H1 (cell line): ENCODE measurements at regions not wholly inside any gene's neighbourhood (a gene's known extent, or its start where the extent isn't known, plus 50 kb on each side); places are given as distances from the start of the nearest gene placed in this dataset.

Experiments
- CTCF ChIA-PET: fragments of 300-600 bp; sonication (Branson Sonifier 250); formaldehyde crosslinking; loops from one replicate; lab custom pipeline; 2021; ENCODE audit not compliant: partially characterized antibody; lab: Charles Lee
- POLR2A ChIA-PET: fragments of 300-600 bp; sonication (Branson Sonifier 250); formaldehyde crosslinking; loops from one replicate; lab custom pipeline; 2021; ENCODE audit warnings: inconsistent platforms; ENCODE audit not compliant: partially characterized antibody; lab: Charles Lee
- DNase-seq, 2 experiments: peaks; one replicate each; pipeline versions ENCODE4 v3.0.0 to v3.0.0-alpha.2; 2010 to 2022; ENCODE audit warnings: low spot score in 2 of 2, low read depth in 1 of 2, mixed read lengths in 1 of 2
- FAIRE-seq: peaks from 2 replicates; lab custom pipeline; 2011; peaks lifted over from hg19 to GRCh38; lab: Jason Lieb, UNC
- H2AFZ ChIP-seq: 2 replicates; pipeline ENCODE4 v1.8.1; 2012; ENCODE audit warnings: low read length, inconsistent platforms
- H2AK5ac ChIP-seq: 2 replicates; pipeline ENCODE4 v1.6.1; 2013; ENCODE audit warnings: low read depth, low read length
- H2BK120ac ChIP-seq: replicated peaks from 2 replicates; pipeline ENCODE3; 2013; ENCODE audit warnings: low read depth, low read length, inconsistent platforms
- H2BK12ac ChIP-seq: 2 replicates; pipeline ENCODE4 v1.6.1; 2013; ENCODE audit warnings: low read depth, low read length
- H2BK15ac ChIP-seq: 2 replicates; pipeline ENCODE4 v1.6.1; 2013; ENCODE audit warnings: low read length
- H2BK20ac ChIP-seq: 2 replicates; pipeline ENCODE4 v1.6.1; 2013; ENCODE audit warnings: low read length
- H2BK5ac ChIP-seq: 2 replicates; pipeline ENCODE4 v1.6.1; 2013; ENCODE audit warnings: low read depth, low read length
- H3K14ac ChIP-seq: 2 replicates; pipeline ENCODE4 v1.6.1; 2013; ENCODE audit warnings: inconsistent platforms; ENCODE audit not compliant: insufficient read length
- H3K18ac ChIP-seq: 2 replicates; pipeline ENCODE4 v1.6.1; 2013; ENCODE audit warnings: low read length; ENCODE audit errors: extremely low read depth
- H3K23ac ChIP-seq: 2 replicates; pipeline ENCODE4 v1.6.1; 2013; ENCODE audit warnings: inconsistent platforms; ENCODE audit not compliant: insufficient read length
- H3K23me2 ChIP-seq: 2 replicates; pipeline ENCODE4 v1.6.1; 2013; ENCODE audit warnings: low read depth, low read length
- H3K27ac ChIP-seq: 2 replicates; pipeline ENCODE4 v1.6.1; 2011; ENCODE audit warnings: low read depth, low read length, inconsistent platforms
- H3K27me3 ChIP-seq, 4 experiments: replicated peaks in 1 of 4; 1 replicate in 1 of 4; 2 replicates in 3 of 4; pipeline versions ENCODE4 v1.6.1 to v1.8.1; 2011 to 2013; ENCODE audit warnings: low read length in 3 of 4, mild to moderate bottlenecking in 3 of 4, inconsistent platforms in 2 of 4, mixed read lengths in 2 of 4, moderate library complexity in 1 of 4; ENCODE audit not compliant: control insufficient read depth in 3 of 4, insufficient read depth in 3 of 4; ENCODE audit errors: extremely low read depth in 1 of 4
- H3K36me3 ChIP-seq, 4 experiments: 2 replicates each; pipeline versions ENCODE4 v1.6.1 to v1.8.1; 2011 to 2013; ENCODE audit warnings: mild to moderate bottlenecking in 4 of 4, low read length in 3 of 4, moderate library complexity in 2 of 4, control low read depth in 1 of 4, inconsistent platforms in 1 of 4; ENCODE audit not compliant: insufficient read depth in 4 of 4, control insufficient read depth in 2 of 4
- H3K4ac ChIP-seq: replicated peaks from 2 replicates; pipeline ENCODE3; 2013; ENCODE audit warnings: low read length, low read depth, mixed read lengths, inconsistent platforms; ENCODE audit not compliant: insufficient read length
- H3K4me1 ChIP-seq, 4 experiments: replicated peaks in 1 of 4; 1 replicate in 1 of 4; 2 replicates in 3 of 4; pipeline versions ENCODE4 v1.6.1 to v1.8.1; 2011 to 2013; ENCODE audit warnings: low read length in 3 of 4, inconsistent platforms in 2 of 4, mixed read lengths in 1 of 4; ENCODE audit not compliant: insufficient read depth in 4 of 4, control insufficient read depth in 3 of 4
- H3K4me2 ChIP-seq, 2 experiments: 2 replicates each; pipeline versions ENCODE4 v1.6.1 to v1.8.1; 2011 to 2013; ENCODE audit warnings: low read depth in 2 of 2, low read length in 2 of 2, control low read depth in 1 of 2, inconsistent platforms in 1 of 2, mild to moderate bottlenecking in 1 of 2; ENCODE audit not compliant: insufficient read depth in 1 of 2
- H3K4me3 ChIP-seq, 4 experiments: fragments of 200-600, 300-600 bp in 1 of 4; sonication (generic), shearing (Covaris generic), sonication (Bioruptor Twin) in 1 of 4; 2 replicates each; pipeline versions ENCODE4 v1.5.1 to v1.8.1; 2011 to 2016; ENCODE audit warnings: low read length in 4 of 4, low read depth in 3 of 4, control low read depth in 2 of 4, inconsistent platforms in 2 of 4, mild to moderate bottlenecking in 2 of 4, mixed read lengths in 1 of 4, moderate library complexity in 1 of 4; ENCODE audit not compliant: insufficient read depth in 2 of 4; ENCODE audit errors: extremely low read depth in 1 of 4
- H3K56ac ChIP-seq: replicated peaks from 2 replicates; pipeline ENCODE3; 2013; ENCODE audit warnings: low read depth, mild to moderate bottlenecking, mixed read lengths, low read length, inconsistent platforms; ENCODE audit not compliant: insufficient read length
- H3K79me1 ChIP-seq: 2 replicates; pipeline ENCODE4 v1.6.1; 2013; ENCODE audit warnings: low read depth, low read length, control low read depth
- H3K79me2 ChIP-seq, 2 experiments: 2 replicates each; pipeline versions ENCODE4 v1.6.1 to v1.8.1; 2012 to 2013; ENCODE audit warnings: low read length in 2 of 2, mild to moderate bottlenecking in 2 of 2, inconsistent platforms in 1 of 2; ENCODE audit not compliant: insufficient read depth in 2 of 2, control insufficient read depth in 1 of 2
- H3K9ac ChIP-seq, 4 experiments: replicated peaks in 1 of 4; 1 replicate in 1 of 4; 2 replicates in 3 of 4; pipeline versions ENCODE4 v1.6.1 to v1.8.1; 2011 to 2013; ENCODE audit warnings: low read depth in 3 of 4, low read length in 3 of 4, control low read depth in 2 of 4, mild to moderate bottlenecking in 2 of 4, moderate library complexity in 2 of 4, inconsistent platforms in 1 of 4; ENCODE audit errors: extremely low read depth in 1 of 4
- H3K9me3 ChIP-seq, 2 experiments: 2 replicates each; pipeline versions ENCODE4 v1.6.1 to v1.8.1; 2012 to 2013; ENCODE audit warnings: mild to moderate bottlenecking in 2 of 2, moderate library complexity in 2 of 2, control low read depth in 1 of 2, inconsistent platforms in 1 of 2, low read depth in 1 of 2, low read length in 1 of 2, mixed read lengths in 1 of 2; ENCODE audit not compliant: insufficient read depth in 2 of 2
- H4K20me1 ChIP-seq, 2 experiments: replicated peaks in 1 of 2; 2 replicates each; pipeline versions ENCODE3 to v1.8.1; 2011 to 2013; ENCODE audit warnings: inconsistent platforms in 2 of 2, low read length in 2 of 2, mild to moderate bottlenecking in 1 of 2; ENCODE audit not compliant: insufficient read depth in 2 of 2, control insufficient read depth in 1 of 2
- H4K5ac ChIP-seq: 2 replicates; pipeline ENCODE4 v1.6.1; 2013; ENCODE audit warnings: low read length, low read depth, mixed read lengths, inconsistent platforms; ENCODE audit not compliant: insufficient read length
- H4K8ac ChIP-seq: 2 replicates; pipeline ENCODE4 v1.8.0; 2013; ENCODE audit warnings: mild to moderate bottlenecking, moderate library complexity, low read length, inconsistent platforms; ENCODE audit not compliant: insufficient read depth; ENCODE audit errors: extremely low read depth
- H4K91ac ChIP-seq: replicated peaks from 2 replicates; pipeline ENCODE3; 2013; ENCODE audit warnings: low read length, mixed read lengths, inconsistent platforms; ENCODE audit not compliant: insufficient read length
- ASH2L ChIP-seq: fragments of 200-600, 300-600 bp; sonication (generic); IDR thresholded peaks from one replicate; pipeline ENCODE4 v1.7.1; 2017; ENCODE audit warnings: low read length
- CREB1 ChIP-seq: IDR thresholded peaks from 2 replicates; pipeline ENCODE4 v1.6.1; 2012; ENCODE audit warnings: inconsistent platforms
- HDAC2 ChIP-seq, 2 experiments: fragments of 300-600 bp in 1 of 2; sonication (generic) in 1 of 2; IDR thresholded peaks; 2 replicates each; pipeline ENCODE4 v1.6.1; 2011 to 2012; ENCODE audit warnings: low read depth in 2 of 2, low read length in 2 of 2, mild to moderate bottlenecking in 2 of 2, moderate library complexity in 2 of 2, borderline replicate concordance in 1 of 2, inconsistent platforms in 1 of 2
- RFX5 ChIP-seq: IDR thresholded peaks from 2 replicates; pipeline ENCODE4 v1.6.1; 2011; ENCODE audit warnings: low read depth, low read length, improper control_type of control experiment, borderline replicate concordance
- WGBS, 2 experiments: shearing (Covaris generic) in 1 of 2; methylation state at CpG; one replicate each; pipeline versions ENCODE4 v1.1.6 to v1.1.7; 2013 to 2015; ENCODE audit warnings: low lambda C conversion rate in 2 of 2, mixed read lengths in 2 of 2, inconsistent platforms in 1 of 2, low coverage in 1 of 2, missing lambda C conversion rate in 1 of 2; ENCODE audit not compliant: insufficient replicate concordance in 2 of 2, insufficient coverage in 1 of 2, insufficient read length in 1 of 2; ENCODE audit errors: extremely low coverage in 1 of 2, missing lambda C conversion rate in 1 of 2; 5-methylcytosine and 5-hydroxymethylcytosine counted together

DNA sequence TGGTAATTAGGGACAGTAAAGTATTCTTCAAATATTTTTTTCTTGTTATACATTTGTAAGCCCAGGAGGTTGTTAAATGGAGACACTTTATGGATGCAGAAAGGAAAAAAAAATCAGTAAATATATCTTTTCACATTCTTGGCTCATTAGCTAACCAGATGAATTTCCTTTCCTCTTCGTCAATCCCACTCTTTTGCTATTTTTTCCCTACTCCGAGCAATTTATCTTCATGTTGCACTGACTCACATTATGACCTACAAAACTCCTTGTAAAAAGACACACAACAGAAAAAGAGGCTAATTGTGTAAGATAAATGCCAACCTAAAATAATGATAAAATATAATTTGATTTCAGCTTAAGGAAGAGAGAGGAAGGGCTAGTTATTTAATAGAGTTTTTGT is 472.9 kb upstream of the ZNF337 start:
- no peak overlapping the region for H2BK5ac ChIP-seq
- POLR2A ChIA-PET = no interaction called here
- H4K5ac ChIP-seq = no peak overlapping the region
- WGBS, 2 experiments = 86% methylated on average over 2 of the region's 2 CpGs; no CpG with 5 or more reads in 1 of the 2 experiments
- H4K8ac ChIP-seq = no peak overlapping the region
- H3K36me3 ChIP-seq = no peaks in the 10 kb centered on the region
- H3K79me1 ChIP-seq = no peaks in the 10 kb centered on the region
- H2AK5ac ChIP-seq = no peak overlapping the region
- H3K27me3 ChIP-seq = no peaks in the 10 kb centered on the region
- H2AFZ ChIP-seq = no peak overlapping the region
- H3K4ac ChIP-seq = no peak overlapping the region
- H2BK20ac ChIP-seq = no peak overlapping the region
- no peak overlapping the region for H2BK15ac ChIP-seq
- H2BK12ac ChIP-seq = no peak overlapping the region
- H3K9ac ChIP-seq = no peak overlapping the region
- no peak overlapping the region for H3K4me2 ChIP-seq
- no peak overlapping the region for H3K4me3 ChIP-seq
- no peak overlapping the region for H3K23ac ChIP-seq
- no peaks in the 10 kb centered on the region for H3K79me2 ChIP-seq
- FAIRE-seq = no peak
- no peak overlapping the region for H3K18ac ChIP-seq
- H3K23me2 ChIP-seq = no peaks in the 10 kb centered on the region
- H3K27ac ChIP-seq = no peak overlapping the region
- no peaks in the 10 kb centered on the region for H3K9me3 ChIP-seq
- no peak for DNase-seq
- H4K20me1 ChIP-seq = no peaks in the 10 kb centered on the region
- CTCF ChIA-PET = no interaction called here
- H3K14ac ChIP-seq = no peak overlapping the region
- no peak overlapping the region for H4K91ac ChIP-seq
- no peak overlapping the region for H2BK120ac ChIP-seq
- H3K56ac ChIP-seq = no peak overlapping the region
- no peaks in the 10 kb centered on the region for H3K4me1 ChIP-seq
- TF ChIP-seq RFX5 (no peak), ASH2L (no peak), HDAC2 (IDR thresholded peaks at IDR 0.05; ENCODE audit: borderline replicate concordance in 1 of 2, low read depth in 2 of 2, low read length in 2 of 2) (no peak), CREB1 (no peak)
